GM13976 (cell line): ENCODE measurements at regions not wholly inside any gene's neighbourhood (a gene's known extent, or its start where the extent isn't known, plus 50 kb on each side); places are given as distances from the start of the nearest gene placed in this dataset.

Experiments used
- DNase-seq: peaks from one replicate; pipeline ENCODE4 v3.0.0; 2012; ENCODE audit warnings: low spot score
- in situ Hi-C: fragments of 300-500 bp; cut with MboI; formaldehyde crosslinking; loops from one replicate; pipeline ENCODE4 v1.12.0; 2022; ENCODE audit warnings: low sequenced_read_pairs, mixed read lengths, inconsistent platforms; ENCODE audit not compliant: unreplicated experiment
- TF ChIP-seq, protein P1 (sequence below): IDR thresholded peaks from 2 replicates; pipeline ENCODE4 v1.5.1; 2012; ENCODE audit warnings: borderline replicate concordance, mild to moderate bottlenecking; ENCODE audit not compliant: insufficient read depth; ENCODE audit errors: extremely low read depth, missing control alignments, control extremely low read depth

DNA sequence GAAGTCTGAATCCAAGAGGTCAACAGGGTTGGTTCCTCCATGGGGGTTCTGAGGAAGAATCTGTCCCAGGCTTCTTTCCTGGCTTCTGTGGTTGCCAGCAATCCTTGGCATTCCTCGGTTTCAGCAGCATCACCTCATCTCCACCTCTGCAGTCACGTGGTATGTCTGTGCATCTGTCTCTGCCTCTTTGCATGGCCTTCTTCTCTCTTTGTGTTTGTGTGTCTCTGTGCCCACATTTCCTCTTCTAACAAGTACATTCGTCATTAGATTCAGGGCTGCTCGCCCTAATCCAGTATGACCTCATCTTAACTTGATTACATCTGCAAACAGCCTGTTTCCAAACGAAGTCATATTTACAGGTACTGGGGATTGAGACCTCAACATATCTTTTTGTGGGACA is 114.0 kb downstream of the BCOR start:
- TF ChIP-seq, protein P1, sequence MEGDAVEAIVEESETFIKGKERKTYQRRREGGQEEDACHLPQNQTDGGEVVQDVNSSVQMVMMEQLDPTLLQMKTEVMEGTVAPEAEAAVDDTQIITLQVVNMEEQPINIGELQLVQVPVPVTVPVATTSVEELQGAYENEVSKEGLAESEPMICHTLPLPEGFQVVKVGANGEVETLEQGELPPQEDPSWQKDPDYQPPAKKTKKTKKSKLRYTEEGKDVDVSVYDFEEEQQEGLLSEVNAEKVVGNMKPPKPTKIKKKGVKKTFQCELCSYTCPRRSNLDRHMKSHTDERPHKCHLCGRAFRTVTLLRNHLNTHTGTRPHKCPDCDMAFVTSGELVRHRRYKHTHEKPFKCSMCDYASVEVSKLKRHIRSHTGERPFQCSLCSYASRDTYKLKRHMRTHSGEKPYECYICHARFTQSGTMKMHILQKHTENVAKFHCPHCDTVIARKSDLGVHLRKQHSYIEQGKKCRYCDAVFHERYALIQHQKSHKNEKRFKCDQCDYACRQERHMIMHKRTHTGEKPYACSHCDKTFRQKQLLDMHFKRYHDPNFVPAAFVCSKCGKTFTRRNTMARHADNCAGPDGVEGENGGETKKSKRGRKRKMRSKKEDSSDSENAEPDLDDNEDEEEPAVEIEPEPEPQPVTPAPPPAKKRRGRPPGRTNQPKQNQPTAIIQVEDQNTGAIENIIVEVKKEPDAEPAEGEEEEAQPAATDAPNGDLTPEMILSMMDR = no peak

DNA sequence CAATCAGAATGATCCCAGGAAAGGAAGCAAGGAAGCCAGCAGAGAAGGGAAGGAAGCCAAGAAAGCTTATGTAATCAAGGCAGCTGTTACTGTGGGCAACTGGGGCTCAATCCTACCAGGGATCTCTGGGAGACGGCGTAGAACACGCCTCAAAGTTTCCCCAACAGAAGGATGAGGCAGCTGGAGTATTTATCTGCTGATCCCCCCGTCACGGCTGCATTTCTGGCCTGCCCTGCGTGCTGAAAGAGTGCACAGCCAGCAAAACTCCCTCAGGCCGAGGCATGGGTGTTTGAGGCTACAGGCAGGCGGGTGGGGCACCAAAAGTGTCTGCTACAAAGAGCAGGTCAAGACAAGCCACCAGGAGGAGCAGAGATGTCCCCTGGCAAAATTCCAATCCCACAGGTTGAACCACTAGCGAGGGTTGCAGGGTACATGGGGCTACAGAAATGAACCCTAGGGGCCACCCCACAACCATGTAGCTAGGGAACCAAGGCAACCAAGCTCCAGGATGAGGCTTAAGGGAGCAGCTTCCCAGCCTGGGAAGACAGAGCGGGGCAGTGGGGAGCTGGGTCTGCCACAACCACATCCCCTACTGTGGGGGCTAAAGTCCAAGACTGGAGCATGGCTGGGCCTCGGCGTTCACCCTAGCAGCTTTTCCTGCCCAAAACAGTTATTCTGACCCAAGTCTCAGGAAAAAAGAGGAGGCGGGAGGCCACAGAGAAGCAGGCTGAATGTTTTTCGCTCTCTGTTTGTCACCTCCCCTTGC is 113.4 kb downstream of the BCOR start:
- TF ChIP-seq, protein P1 = no peak

More for the DNA sequence above, 114.0 kb downstream of the BCOR start:
- DNase-seq = no peak
- in situ Hi-C loops = no loop called here

DNA sequence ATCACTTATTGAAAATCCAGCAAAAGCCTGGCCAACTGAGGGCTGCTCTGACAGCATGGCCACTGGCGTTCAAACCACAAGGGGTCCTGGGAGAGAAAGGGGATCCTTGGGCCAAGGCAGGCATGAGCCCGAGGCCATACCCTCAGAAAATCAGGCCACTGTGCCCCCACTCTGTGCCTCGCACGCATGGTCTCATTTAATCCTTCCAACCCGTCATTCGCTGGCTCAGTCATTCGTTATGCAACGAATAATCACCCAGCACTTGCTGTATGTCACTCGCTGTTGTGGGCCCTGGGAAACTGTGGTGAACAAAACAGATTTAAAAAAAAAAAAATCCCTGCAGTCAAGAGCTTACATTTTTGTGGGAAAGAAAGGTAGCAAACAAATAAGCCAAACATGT is 112.7 kb downstream of the BCOR start:
- in situ Hi-C loops = no loop called here
- DNase-seq = no peak

More for the DNA sequence above, 113.4 kb downstream of the BCOR start:
- DNase-seq = no peak
- in situ Hi-C loops = no loop called here

DNA sequence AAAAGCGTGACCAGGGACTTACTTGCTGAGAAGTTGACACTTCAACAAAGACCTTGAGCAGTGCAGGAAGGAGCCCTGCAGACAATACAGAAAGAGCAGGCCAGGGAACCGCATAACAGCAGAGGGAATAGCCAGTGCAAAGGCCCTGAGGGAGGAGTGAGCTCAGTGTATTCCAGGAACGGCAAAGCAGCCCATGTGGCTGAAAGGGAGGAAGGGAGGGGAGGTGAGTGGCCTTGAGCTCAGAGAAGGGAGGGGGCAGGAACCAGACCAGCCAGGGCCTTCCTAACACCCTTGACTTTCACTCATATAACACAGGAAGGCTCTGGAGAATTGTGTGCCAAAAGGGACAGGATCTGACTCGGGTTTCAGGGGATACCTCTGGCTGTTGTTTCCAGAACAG is 112.2 kb downstream of the BCOR start:
- in situ Hi-C loops = no loop called here

More for the DNA sequence above, 112.7 kb downstream of the BCOR start:
- TF ChIP-seq, protein P1 = no peak

DNA sequence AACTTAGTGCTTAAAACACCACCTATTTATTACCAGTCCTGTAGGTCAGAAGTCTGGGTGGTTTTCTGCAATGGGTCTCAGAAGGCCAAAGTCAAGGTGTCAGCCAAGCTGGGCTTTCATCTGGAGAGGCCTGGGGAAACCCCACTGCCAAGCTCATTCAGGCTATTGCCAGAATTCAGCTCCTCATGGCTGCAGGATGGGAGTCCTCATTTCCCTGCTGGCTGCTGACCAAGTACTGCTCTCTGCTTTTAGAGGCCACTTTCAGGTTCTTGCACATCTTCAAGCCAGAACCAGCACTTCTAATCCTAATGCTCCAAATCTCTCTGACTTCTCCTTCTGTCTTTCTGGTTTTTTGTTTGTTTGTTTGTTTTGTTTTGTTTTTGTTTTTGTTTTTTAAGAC is 109.3 kb downstream of the BCOR start:
- TF ChIP-seq, protein P1 = no peak
- DNase-seq = no peak
- in situ Hi-C loops = no loop called here

More for the DNA sequence above, 112.2 kb downstream of the BCOR start:
- no peak for DNase-seq
- TF ChIP-seq, protein P1 = no peak

DNA sequence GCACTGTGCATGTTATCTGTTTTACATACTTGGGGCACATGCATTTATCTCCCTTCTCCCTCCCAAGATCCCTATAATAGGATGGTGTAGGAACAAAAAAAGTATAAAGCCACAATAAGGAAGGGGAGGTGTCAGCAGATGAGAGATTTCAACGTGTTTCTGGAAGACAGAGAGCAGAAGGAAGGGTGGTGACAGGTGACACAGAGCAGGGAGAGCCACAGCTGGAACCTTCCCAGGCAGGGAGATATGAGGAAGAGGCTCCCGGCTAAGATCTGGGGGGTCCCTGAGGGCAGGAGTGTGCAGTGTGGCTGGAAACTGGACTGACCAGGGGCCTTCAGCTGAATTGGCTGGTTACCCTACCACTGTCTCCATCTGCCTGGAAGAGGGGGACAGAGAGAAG is 107.4 kb downstream of the BCOR start:
- in situ Hi-C loops = no loop called here
- TF ChIP-seq, protein P1 = no peak
- no peak for DNase-seq
